Naive thymus-derived CD4-positive, alpha-beta T cell (primary cell): ENCODE measurements at regions not wholly inside any gene's neighbourhood (a gene's known extent, or its start where the extent isn't known, plus 50 kb on each side); places are given as distances from the start of the nearest gene placed in this dataset.

Experiments
- ATAC-seq: fragments of 150-1000 bp; cut with Tn5 transposase; 2 replicates; pipeline ENCODE4 v1.10.0; 2021; ENCODE audit warnings: mild to moderate bottlenecking, moderate library complexity
- CTCF ChIA-PET: fragments of 350-600 bp; sonication (Branson Sonifier 250); formaldehyde crosslinking; loops from one replicate; lab custom pipeline; 2021; ENCODE audit warnings: antibody characterized with exemption; lab: Charles Lee
- POLR2A ChIA-PET: fragments of 350-600 bp; sonication (Branson Sonifier 250); formaldehyde crosslinking; loops from one replicate; lab custom pipeline; 2021; ENCODE audit warnings: antibody characterized with exemption, inconsistent platforms; lab: Charles Lee
- DNase-seq, 9 donors: peaks; one replicate each; pipeline versions ENCODE4 v3.0.0 to v3.0.0-alpha.2; 2020 to 2022; ENCODE audit warnings: mixed read lengths in 1 of 9
- H3K27ac ChIP-seq: one replicate; pipeline ENCODE4 v1.7.0; 2013; ENCODE audit warnings: mild to moderate bottlenecking, low read depth, low read length, moderate library complexity
- H3K27me3 ChIP-seq, 2 donors: one replicate each; pipeline ENCODE4 v1.7.0; 2013; ENCODE audit warnings: low read length in 2 of 2, mild to moderate bottlenecking in 2 of 2, moderate library complexity in 2 of 2; ENCODE audit not compliant: control insufficient read depth in 2 of 2, insufficient read depth in 2 of 2
- H3K36me3 ChIP-seq, 3 experiments: 1 replicate in 2 of 3; 2 replicates in 1 of 3; pipeline ENCODE4 v1.7.0; 2013; ENCODE audit warnings: low read length in 3 of 3, mild to moderate bottlenecking in 3 of 3, moderate library complexity in 1 of 3; ENCODE audit not compliant: insufficient read depth in 3 of 3, control insufficient read depth in 2 of 3
- H3K4me1 ChIP-seq, 2 donors: one replicate each; pipeline ENCODE4 v1.7.0; 2013; ENCODE audit warnings: low read length in 2 of 2, mild to moderate bottlenecking in 2 of 2, moderate library complexity in 1 of 2; ENCODE audit not compliant: control insufficient read depth in 2 of 2, insufficient read depth in 2 of 2
- H3K4me3 ChIP-seq: 2 replicates; pipeline ENCODE4 v1.7.0; 2013; ENCODE audit warnings: mild to moderate bottlenecking, low read length
- H3K9me3 ChIP-seq, 3 experiments: 1 replicate in 2 of 3; 2 replicates in 1 of 3; pipeline ENCODE4 v1.7.0; 2013; ENCODE audit warnings: low read length in 3 of 3; ENCODE audit not compliant: control insufficient read depth in 2 of 3
- H3K27ac Mint-ChIP-seq, 9 donors: one replicate each; pipeline ENCODE4 v1.8.0; 2020 to 2022; ENCODE audit warnings: mixed read lengths in 9 of 9, mild to moderate bottlenecking in 8 of 9, moderate library complexity in 5 of 9, inconsistent platforms in 2 of 9
- H3K27me3 Mint-ChIP-seq, 5 donors: one replicate each; pipeline ENCODE4 v1.8.0; 2021 to 2022; ENCODE audit warnings: mixed read lengths in 5 of 5, mild to moderate bottlenecking in 1 of 5
- H3K36me3 Mint-ChIP-seq, 5 donors: one replicate each; pipeline ENCODE4 v1.8.0; 2020 to 2022; ENCODE audit warnings: mixed read lengths in 5 of 5, mild to moderate bottlenecking in 3 of 5, inconsistent platforms in 1 of 5
- H3K4me1 Mint-ChIP-seq, 7 donors: one replicate each; pipeline ENCODE4 v1.8.0; 2020 to 2022; ENCODE audit warnings: mixed read lengths in 7 of 7, mild to moderate bottlenecking in 3 of 7, inconsistent platforms in 1 of 7
- H3K4me3 Mint-ChIP-seq, 10 donors: one replicate each; pipeline ENCODE4 v1.8.0; 2020 to 2022; ENCODE audit warnings: mild to moderate bottlenecking in 10 of 10, mixed read lengths in 10 of 10, moderate library complexity in 6 of 10, inconsistent platforms in 2 of 10
- H3K9me3 Mint-ChIP-seq, 11 donors: one replicate each; pipeline ENCODE4 v1.8.0; 2020 to 2022; ENCODE audit warnings: mixed read lengths in 11 of 11, mild to moderate bottlenecking in 4 of 11, inconsistent platforms in 1 of 11, moderate library complexity in 1 of 11
- intact Hi-C, 2 donors: fragments of 100-400 bp; cut with micrococcal nuclease; formaldehyde crosslinking; loops; one replicate each; pipeline ENCODE4 v1.15.1; 2023

- Mint-ChIP-seq H3K27ac (no peak overlapping the region), H3K27me3 (peaks cover 0 to 11% (median 4%) of the 10 kb centered on the region in 5 donors), H3K36me3 (no peaks in the 10 kb centered on the region), H3K4me1 (no peaks in the 10 kb centered on the region), H3K4me3 (no peak overlapping the region), H3K9me3 (peaks cover 0 to 8% (median 0%) of the 10 kb centered on the region in 11 donors)
- CTCF ChIA-PET: no interaction called here
- DNase-seq: no peak
- H3K27ac ChIP-seq: no peak overlapping the region
- no peak overlapping the region for H3K4me3 ChIP-seq
- H3K36me3 ChIP-seq: no peaks in the 10 kb centered on the region
- no peaks in the 10 kb centered on the region for H3K9me3 ChIP-seq
- ATAC-seq: no peak
- POLR2A ChIA-PET: no interaction called here
- intact Hi-C loops: no loop called here
- no peaks in the 10 kb centered on the region for H3K4me1 ChIP-seq
- no peaks in the 10 kb centered on the region for H3K27me3 ChIP-seq
Observed at GRCh38 chr2:138124521-138124920, 160.2 kb downstream of the HNMT start.

- H3K9me3 Mint-ChIP-seq: peaks cover 0 to 13% (median 0%) of the 10 kb centered on the region in 11 donors
- H3K4me1 Mint-ChIP-seq: no peaks in the 10 kb centered on the region
- ATAC-seq (no peak), DNase-seq (no peak)
- no peak overlapping the region for H3K27ac ChIP-seq
- no peaks in the 10 kb centered on the region for H3K27me3 ChIP-seq
- H3K27ac Mint-ChIP-seq: no peak overlapping the region
- no peak overlapping the region for H3K4me3 ChIP-seq
- H3K36me3 ChIP-seq: no peaks in the 10 kb centered on the region
- H3K4me3 Mint-ChIP-seq: no peak overlapping the region
- no peaks in the 10 kb centered on the region for H3K36me3 Mint-ChIP-seq
- H3K9me3 ChIP-seq: no peaks in the 10 kb centered on the region
- peaks cover 0 to 11% (median 4%) of the 10 kb centered on the region in 5 donors for H3K27me3 Mint-ChIP-seq
- intact Hi-C loops: no loop called here
- ChIA-PET CTCF (no interaction called here), POLR2A (no interaction called here)
- H3K4me1 ChIP-seq: no peaks in the 10 kb centered on the region
Observed at GRCh38 chr2:138125306-138126288, 161.3 kb downstream of the HNMT start.

GRCh38 chr2:138132108-138132507 lies 167.8 kb downstream of the HNMT start:
- no peak overlapping the region for H3K27ac ChIP-seq
- no peaks in the 10 kb centered on the region for H3K36me3 ChIP-seq
- H3K36me3 Mint-ChIP-seq: no peaks in the 10 kb centered on the region
- no peaks in the 10 kb centered on the region for H3K4me1 ChIP-seq
- peaks cover 0 to 11% (median 4%) of the 10 kb centered on the region in 5 donors for H3K27me3 Mint-ChIP-seq
- H3K9me3 Mint-ChIP-seq: peaks cover 0 to 13% (median 3%) of the 10 kb centered on the region in 11 donors
- no peak overlapping the region for H3K4me3 Mint-ChIP-seq
- H3K27me3 ChIP-seq: no peaks in the 10 kb centered on the region
- H3K9me3 ChIP-seq: no peaks in the 10 kb centered on the region
- POLR2A ChIA-PET: no interaction called here
- H3K27ac Mint-ChIP-seq: no peak overlapping the region
- ATAC-seq (no peak), DNase-seq (no peak)
- no peak overlapping the region for H3K4me3 ChIP-seq
- H3K4me1 Mint-ChIP-seq: no peaks in the 10 kb centered on the region
- intact Hi-C loops: no loop called here
- CTCF ChIA-PET: no interaction called here

GRCh38 chr2:138137949-138138348 lies 173.7 kb downstream of the HNMT start:
- Histone ChIP-seq H3K4me1 (no peaks in the 10 kb centered on the region), H3K9me3 (no peaks in the 10 kb centered on the region), H3K36me3 (no peaks in the 10 kb centered on the region), H3K27ac (no peak overlapping the region), H3K4me3 (no peak overlapping the region), H3K27me3 (no peaks in the 10 kb centered on the region)
- H3K27me3 Mint-ChIP-seq: no peaks in the 10 kb centered on the region
- H3K9me3 Mint-ChIP-seq: peaks cover 0 to 9% (median 3%) of the 10 kb centered on the region in 11 donors
- no peak for ATAC-seq
- ChIA-PET POLR2A (no interaction called here), CTCF (no interaction called here)
- no peaks in the 10 kb centered on the region for H3K4me1 Mint-ChIP-seq
- H3K36me3 Mint-ChIP-seq: no peaks in the 10 kb centered on the region
- no peak overlapping the region for H3K27ac Mint-ChIP-seq
- no peak for DNase-seq
- H3K4me3 Mint-ChIP-seq: no peak overlapping the region
- intact Hi-C loops: no loop called here

- POLR2A ChIA-PET: no interaction called here
- intact Hi-C loops: no loop called here
Observed at GRCh38 chr2:138147796-138148195, 183.5 kb downstream of the HNMT start.

GRCh38 chr2:138155304-138155703 lies 191.0 kb downstream of the HNMT start:
- POLR2A ChIA-PET: no interaction called here
- no peaks in the 10 kb centered on the region for H3K4me1 Mint-ChIP-seq
- Histone ChIP-seq H3K9me3 (no peaks in the 10 kb centered on the region), H3K27ac (no peak overlapping the region), H3K4me1 (no peaks in the 10 kb centered on the region), H3K27me3 (no peaks in the 10 kb centered on the region), H3K4me3 (no peak overlapping the region), H3K36me3 (no peaks in the 10 kb centered on the region)
- H3K27ac Mint-ChIP-seq: no peak overlapping the region
- ATAC-seq (no peak), DNase-seq (no peak)
- H3K27me3 Mint-ChIP-seq: peaks cover 0 to 7% (median 0%) of the 10 kb centered on the region in 5 donors
- intact Hi-C loops: no loop called here
- H3K4me3 Mint-ChIP-seq: no peak overlapping the region
- peaks cover 0 to 4% (median 0%) of the 10 kb centered on the region in 11 donors for H3K9me3 Mint-ChIP-seq
- CTCF ChIA-PET: no interaction called here
- H3K36me3 Mint-ChIP-seq: no peaks in the 10 kb centered on the region

More at GRCh38 chr2:138147796-138148195, 183.5 kb downstream of the HNMT start:
- Mint-ChIP-seq H3K4me3 (no peak overlapping the region), H3K9me3 (peaks cover 0 to 5% (median 0%) of the 10 kb centered on the region in 11 donors), H3K4me1 (no peaks in the 10 kb centered on the region), H3K36me3 (no peaks in the 10 kb centered on the region), H3K27ac (no peak overlapping the region), H3K27me3 (no peaks in the 10 kb centered on the region)
- CTCF ChIA-PET: interaction anchor here (0.6 kb wide), 1 partner anchor 587 kb away, joined by 4 read pairs; no protein-coding TSS in a partner anchor
- no peak for ATAC-seq
- no peaks in the 10 kb centered on the region for H3K27me3 ChIP-seq
- DNase-seq: no peak
- no peak overlapping the region for H3K4me3 ChIP-seq
- no peaks in the 10 kb centered on the region for H3K36me3 ChIP-seq
- H3K27ac ChIP-seq: no peak overlapping the region
- no peaks in the 10 kb centered on the region for H3K4me1 ChIP-seq
- H3K9me3 ChIP-seq: no peaks in the 10 kb centered on the region
